Upper lobe of left lung (tissue), 6 donors: ENCODE measurements at regions not wholly inside any gene's neighbourhood (a gene's known extent, or its start where the extent isn't known, plus 50 kb on each side); places are given as distances from the start of the nearest gene placed in this dataset.

Experiments used
- ATAC-seq, 2 donors: fragments of 200-7000 bp; cut with Tn5 transposase; one replicate each; pipeline ENCODE4 v1.9.1; 2022; ENCODE audit warnings: mild to moderate bottlenecking in 2 of 2, moderate library complexity in 2 of 2; ENCODE audit not compliant: low FRiP score in 2 of 2
- DNase-seq, 2 donors: peaks; one replicate each; pipeline ENCODE4 v3.0.0-alpha.2; 2019 to 2020
- H3K27ac ChIP-seq, 4 donors: fragments of 200-600 bp; sonication (generic); one replicate each; pipeline ENCODE4 v1.5.1; 2016 to 2019
- H3K27me3 ChIP-seq, 4 donors: fragments of 200-600 bp; sonication (generic); one replicate each; pipeline ENCODE4 v1.5.1; 2017 to 2019
- H3K36me3 ChIP-seq, 4 donors: fragments of 200-600 bp; sonication (generic); one replicate each; pipeline ENCODE4 v1.5.1; 2016 to 2019
- H3K4me1 ChIP-seq, 4 donors: fragments of 200-600 bp; sonication (generic); one replicate each; pipeline ENCODE4 v1.5.1; 2018 to 2019
- H3K4me3 ChIP-seq, 4 donors: fragments of 200-600 bp; sonication (generic); one replicate each; pipeline ENCODE4 v1.5.1; 2017 to 2019; ENCODE audit warnings: mild to moderate bottlenecking in 2 of 4, moderate library complexity in 1 of 4
- H3K9me3 ChIP-seq, 4 donors: fragments of 200-600 bp; sonication (generic); one replicate each; pipeline ENCODE4 v1.5.1; 2018 to 2019
- EP300 ChIP-seq, 4 donors: sonication (generic); formaldehyde crosslinking; IDR thresholded peaks; one replicate each; pipeline ENCODE4 v1.5.1; 2017; ENCODE audit warnings: antibody characterized with exemption in 4 of 4, control low read depth in 2 of 4
- POLR2A ChIP-seq, 4 donors: fragments of 450-650 bp; IDR thresholded peaks; one replicate each; pipeline ENCODE4 v1.5.1; 2016 to 2017; ENCODE audit warnings: antibody characterized with exemption in 4 of 4, mild to moderate bottlenecking in 2 of 4
- POLR2AphosphoS5 ChIP-seq, 2 donors: sonication (generic); formaldehyde crosslinking; IDR thresholded peaks; one replicate each; pipeline ENCODE4 v1.5.1; 2017; ENCODE audit warnings: antibody characterized with exemption in 2 of 2
- WGBS, 2 donors: methylation state at CpG; one replicate each; pipeline ENCODE4 v1.1.5; 2017 to 2018; 5-methylcytosine and 5-hydroxymethylcytosine counted together
- TF ChIP-seq, protein P1 (sequence below), 6 experiments: fragments of 450-650 bp in 4 of 6; fragments of 200-600 bp in 2 of 6; sonication (generic) in 2 of 6; IDR thresholded peaks; one replicate each; pipeline ENCODE4 v1.5.1; 2016 to 2019; ENCODE audit warnings: antibody characterized with exemption in 6 of 6
- donor health status: DM: no; HTN: no; CAD: no; lungs with moderate emphysema.
- donor health status: DM: no; HTN: yes; CAD: no; lungs with severe emphysema.

DNA sequence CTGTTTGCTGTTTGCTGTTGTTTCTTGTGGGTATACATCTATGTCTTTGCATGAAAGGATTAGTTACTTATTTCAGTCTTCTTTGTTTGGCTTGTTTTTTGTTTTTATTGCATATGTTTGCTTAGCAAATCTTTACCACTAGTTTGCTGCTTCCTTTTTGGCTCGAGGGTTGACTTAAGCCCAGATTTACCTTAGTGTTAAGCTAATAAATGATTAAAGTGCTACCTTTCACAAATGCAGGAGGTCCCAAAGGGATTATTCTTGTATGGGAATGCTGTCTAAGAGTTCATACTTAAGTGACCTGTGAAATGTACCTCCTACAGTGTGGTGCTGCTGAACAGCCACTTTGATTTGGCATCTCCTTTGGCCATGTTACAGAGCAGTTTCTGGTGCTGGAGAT lies 273.5 kb upstream of the NPY start:
- 19 to 58% methylated on average over 1 of the region's 1 CpG for WGBS, 2 donors
- H3K36me3 ChIP-seq: no peaks in the 10 kb centered on the region
- no peaks in the 10 kb centered on the region for H3K9me3 ChIP-seq
- ATAC-seq: no peak
- H3K4me3 ChIP-seq: no peak overlapping the region
- no peaks in the 10 kb centered on the region for H3K27me3 ChIP-seq
- no peaks in the 10 kb centered on the region for H3K4me1 ChIP-seq
- DNase-seq: no peak
- TF ChIP-seq EP300 (IDR thresholded peaks at IDR 0.05) (no peak), POLR2A (IDR thresholded peaks at IDR 0.05) (no peak), POLR2AphosphoS5 (IDR thresholded peaks at IDR 0.05) (no peak)
- TF ChIP-seq, protein P1, sequence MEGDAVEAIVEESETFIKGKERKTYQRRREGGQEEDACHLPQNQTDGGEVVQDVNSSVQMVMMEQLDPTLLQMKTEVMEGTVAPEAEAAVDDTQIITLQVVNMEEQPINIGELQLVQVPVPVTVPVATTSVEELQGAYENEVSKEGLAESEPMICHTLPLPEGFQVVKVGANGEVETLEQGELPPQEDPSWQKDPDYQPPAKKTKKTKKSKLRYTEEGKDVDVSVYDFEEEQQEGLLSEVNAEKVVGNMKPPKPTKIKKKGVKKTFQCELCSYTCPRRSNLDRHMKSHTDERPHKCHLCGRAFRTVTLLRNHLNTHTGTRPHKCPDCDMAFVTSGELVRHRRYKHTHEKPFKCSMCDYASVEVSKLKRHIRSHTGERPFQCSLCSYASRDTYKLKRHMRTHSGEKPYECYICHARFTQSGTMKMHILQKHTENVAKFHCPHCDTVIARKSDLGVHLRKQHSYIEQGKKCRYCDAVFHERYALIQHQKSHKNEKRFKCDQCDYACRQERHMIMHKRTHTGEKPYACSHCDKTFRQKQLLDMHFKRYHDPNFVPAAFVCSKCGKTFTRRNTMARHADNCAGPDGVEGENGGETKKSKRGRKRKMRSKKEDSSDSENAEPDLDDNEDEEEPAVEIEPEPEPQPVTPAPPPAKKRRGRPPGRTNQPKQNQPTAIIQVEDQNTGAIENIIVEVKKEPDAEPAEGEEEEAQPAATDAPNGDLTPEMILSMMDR (IDR thresholded peaks at IDR 0.05): no peak
- no peak overlapping the region for H3K27ac ChIP-seq

DNA sequence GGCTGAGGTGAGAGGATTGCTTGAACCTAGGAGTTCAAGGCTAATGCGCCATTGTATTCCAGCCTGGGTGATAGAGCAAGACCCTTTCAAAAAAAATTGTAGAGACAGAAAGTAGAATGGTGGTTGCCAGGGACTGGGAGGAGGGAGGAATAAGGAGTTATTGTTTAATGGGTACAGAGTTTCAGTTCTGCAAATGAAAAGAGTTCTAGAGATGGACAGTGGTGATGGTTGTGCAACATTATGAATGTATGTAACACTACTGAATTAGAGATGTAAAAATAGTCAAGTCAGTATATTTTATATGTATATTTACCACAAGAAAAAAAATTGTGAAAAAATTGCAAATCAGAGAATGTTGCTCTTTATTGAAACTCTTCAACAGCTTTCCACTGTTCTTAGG lies 266.5 kb upstream of the NPY start:
- ATAC-seq: no peak
- Histone ChIP-seq H3K36me3 (no peaks in the 10 kb centered on the region), H3K4me1 (no peaks in the 10 kb centered on the region), H3K27ac (no peak overlapping the region), H3K27me3 (no peaks in the 10 kb centered on the region), H3K9me3 (no peaks in the 10 kb centered on the region), H3K4me3 (no peak overlapping the region)
- no peak for DNase-seq
- TF ChIP-seq POLR2A (IDR thresholded peaks at IDR 0.05) (no peak), EP300 (IDR thresholded peaks at IDR 0.05) (no peak), POLR2AphosphoS5 (IDR thresholded peaks at IDR 0.05) (no peak)
- TF ChIP-seq, protein P1 (IDR thresholded peaks at IDR 0.05): no peak
- 93 to 100% methylated on average over 1 of the region's 1 CpG for WGBS, 2 donors

DNA sequence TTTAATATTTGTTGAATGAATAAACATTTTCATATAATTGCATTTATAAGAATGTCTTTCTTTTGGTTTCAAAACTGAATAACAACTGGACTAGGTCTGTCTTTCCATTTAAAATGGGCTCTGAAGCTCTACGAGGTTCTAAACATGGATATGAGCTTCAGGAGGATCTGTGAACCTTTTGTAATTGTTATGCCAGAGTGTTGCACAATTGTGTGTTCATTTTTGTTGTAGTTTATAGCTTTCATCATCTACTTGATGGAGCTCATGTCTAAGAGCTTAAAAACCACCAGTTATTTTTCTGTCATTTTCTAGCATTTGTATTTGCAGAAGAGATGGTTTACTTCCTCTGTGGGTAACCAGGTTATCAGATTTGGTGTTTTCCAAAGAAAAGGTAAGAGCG lies 265.7 kb upstream of the NPY start:
- 57 to 59% methylated on average over 2 of the region's 2 CpGs for whole genome bisulfite sequencing, 2 donors
- Histone ChIP-seq H3K27me3 (no peaks in the 10 kb centered on the region), H3K9me3 (no peaks in the 10 kb centered on the region), H3K27ac (no peak overlapping the region), H3K4me3 (no peak overlapping the region), H3K4me1 (no peaks in the 10 kb centered on the region), H3K36me3 (no peaks in the 10 kb centered on the region)
- ATAC-seq (no peak), DNase-seq (no peak)
- TF ChIP-seq, protein P1 (IDR thresholded peaks at IDR 0.05): no peak
- no peak for TF ChIP-seq POLR2AphosphoS5 (IDR thresholded peaks at IDR 0.05)
- no peak for TF ChIP-seq POLR2A (IDR thresholded peaks at IDR 0.05)
- TF ChIP-seq EP300 (IDR thresholded peaks at IDR 0.05): no peak

DNA sequence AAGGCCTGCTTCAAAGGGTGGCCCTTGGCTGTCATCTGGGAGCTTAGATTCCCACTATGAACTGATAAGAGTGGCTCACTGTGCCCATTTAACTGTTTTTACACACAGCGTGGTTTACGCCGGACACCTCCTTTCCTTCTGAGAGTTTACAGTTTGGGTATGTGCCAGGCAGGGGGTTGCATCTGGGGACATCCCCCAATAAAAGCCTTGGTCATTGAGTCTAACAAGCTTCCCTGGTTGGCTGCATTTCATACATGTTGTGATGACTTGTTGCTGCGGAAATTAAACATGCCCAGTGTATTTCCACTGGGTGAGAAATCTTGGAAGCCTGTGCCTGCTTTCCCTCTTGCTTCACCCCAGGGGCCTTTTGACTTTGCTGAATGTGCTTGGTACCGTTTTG lies 264.1 kb upstream of the NPY start:
- DNase-seq: no peak
- 73 to 78% methylated on average over 5 of the region's 5 CpGs for WGBS, 2 donors

More for the DNA sequence above, 264.1 kb upstream of the NPY start:
- ATAC-seq: no peak
- TF ChIP-seq POLR2A (IDR thresholded peaks at IDR 0.05) (no peak), EP300 (IDR thresholded peaks at IDR 0.05) (no peak), POLR2AphosphoS5 (IDR thresholded peaks at IDR 0.05) (no peak)
- TF ChIP-seq, protein P1 (IDR thresholded peaks at IDR 0.05): no peak
- H3K36me3 ChIP-seq: no peaks in the 10 kb centered on the region
- H3K4me1 ChIP-seq: no peaks in the 10 kb centered on the region
- H3K27me3 ChIP-seq: no peaks in the 10 kb centered on the region
- H3K27ac ChIP-seq: no peak overlapping the region
- no peaks in the 10 kb centered on the region for H3K9me3 ChIP-seq
- no peak overlapping the region for H3K4me3 ChIP-seq
